ENCODE measurements at regions not wholly inside any gene's neighbourhood (a gene's known extent, or its start where the extent isn't known, plus 50 kb on each side); places are given as distances from the start of the nearest gene placed in this dataset.

- Histone ChIP-seq H3K4me3 (replicated peaks in 1 of 2; ENCODE audit: low read depth in 1 of 2, low read length in 2 of 2) (no peak overlapping the region), H3K27ac (ENCODE audit: low read depth, low read length) (no peak overlapping the region), H3K9me2 (ENCODE audit: insufficient read depth) (no peaks in the 10 kb centered on the region), H3K36me3 (ENCODE audit: control insufficient read depth in 1 of 2, insufficient read depth in 2 of 2, low read length in 2 of 2) (no peaks in the 10 kb centered on the region), H3K9me3 (ENCODE audit: control insufficient read depth in 1 of 2, insufficient read depth in 1 of 2, low read depth in 1 of 2, low read length in 2 of 2) (no peaks in the 10 kb centered on the region), H3K79me2 (ENCODE audit: insufficient read depth, low read length) (no peaks in the 10 kb centered on the region), H4K20me1 (ENCODE audit: insufficient read depth) (no peaks in the 10 kb centered on the region), H3K27me3 (ENCODE audit: insufficient read depth, low read length) (peaks cover 71% of the 10 kb centered on the region), H2AFZ (ENCODE audit: low read depth, low read length, poor library complexity, severe bottlenecking) (no peak overlapping the region), H3K9ac (ENCODE audit: low read length) (no peak overlapping the region), H3K4me2 (ENCODE audit: low read length) (no peak overlapping the region), H3K4me1 (ENCODE audit: control insufficient read depth in 1 of 2, insufficient read depth in 2 of 2, low read length in 2 of 2) (0 out of 4 replicates have a peak, but pooled peaks cover 0 to 4% of the 10 kb centered on the region in 2 experiments)
- TF ChIP-seq ZNF274 (IDR thresholded peaks at IDR 0.05; ENCODE audit: low read depth, low read length) (no peak), YY1 (IDR thresholded peaks at IDR 0.05; ENCODE audit: extremely low read depth, insufficient replicate concordance, low read depth, low read length) (no peak)
- RAD21 ChIA-PET (ENCODE audit: low non-redundant PET in 1 of 2, low total read pairs in 2 of 2, uncharacterized antibody in 2 of 2, unreplicated experiment in 2 of 2), result no interaction called here
- no TSS peak for BruUV-seq (replicated peaks)
- ATAC-seq (no peak), DNase-seq (ENCODE audit: low read depth, low spot score) (no peak)
- CTCF ChIA-PET, result interaction anchor here (1.0 kb wide), 1 partner anchor 18 kb away, joined by 3 read pairs; no protein-coding TSS in a partner anchor
- intact Hi-C loops (cut with micrococcal nuclease), result no loop called here
- POLR2A ChIA-PET, result interaction anchor here (0.8 kb wide), 1 partner anchor 15 kb away, joined by 3 read pairs; no protein-coding TSS in a partner anchor
Observed at GRCh38 chr4:53688186-53688790, 97.0 kb upstream of the LNX1 start.

- CTCF ChIA-PET, result no interaction called here
Observed at GRCh38 chr4:53686521-53686920, 95.2 kb upstream of the LNX1 start.

More at GRCh38 chr4:53686521-53686920, 95.2 kb upstream of the LNX1 start:
- no peaks in the 10 kb centered on the region for H4K20me1 ChIP-seq (ENCODE audit: insufficient read depth)
- DNase-seq (ENCODE audit: low read depth, low spot score), result no peak
- no peaks in the 10 kb centered on the region for H3K9me3 ChIP-seq (ENCODE audit: control insufficient read depth in 1 of 2, insufficient read depth in 1 of 2, low read depth in 1 of 2, low read length in 2 of 2)
- no peaks in the 10 kb centered on the region for H3K36me3 ChIP-seq (ENCODE audit: control insufficient read depth in 1 of 2, insufficient read depth in 2 of 2, low read length in 2 of 2)
- RAD21 ChIA-PET (ENCODE audit: low non-redundant PET in 1 of 2, low total read pairs in 2 of 2, uncharacterized antibody in 2 of 2, unreplicated experiment in 2 of 2), result no interaction called here
- no peak overlapping the region for H3K9ac ChIP-seq (ENCODE audit: low read length)
- POLR2A ChIA-PET, result no interaction called here
- TF ChIP-seq CBX3 (IDR thresholded peaks at IDR 0.05; ENCODE audit: low read depth) (no peak), EZH2phosphoT487 (IDR thresholded peaks at IDR 0.05; ENCODE audit: borderline replicate concordance) (no peak), MAX (IDR thresholded peaks at IDR 0.05) (no peak), ZBTB33 (IDR thresholded peaks at IDR 0.05; ENCODE audit: extremely low read depth, insufficient replicate concordance, low read length) (no peak), ZNF274 (IDR thresholded peaks at IDR 0.05; ENCODE audit: low read depth, low read length) (no peak)
- H3K4me2 ChIP-seq (ENCODE audit: low read length), result no peak overlapping the region
- intact Hi-C loops (cut with micrococcal nuclease), result no loop called here
- H3K27me3 ChIP-seq (ENCODE audit: insufficient read depth, low read length), result peaks cover 84% of the 10 kb centered on the region
- H3K4me1 ChIP-seq (ENCODE audit: control insufficient read depth in 1 of 2, insufficient read depth in 2 of 2, low read length in 2 of 2), result 0 out of 4 replicates have a peak, but pooled peaks cover 0 to 4% of the 10 kb centered on the region in 2 experiments
- no TSS peak for BruUV-seq (replicated peaks)
- no peak overlapping the region for H3K4me3 ChIP-seq (replicated peaks in 1 of 2; ENCODE audit: low read depth in 1 of 2, low read length in 2 of 2)
- H3K27ac ChIP-seq (ENCODE audit: low read depth, low read length), result no peak overlapping the region
- no peak overlapping the region for H2AFZ ChIP-seq (ENCODE audit: low read depth, low read length, poor library complexity, severe bottlenecking)
- H3K79me2 ChIP-seq (ENCODE audit: insufficient read depth, low read length), result no peaks in the 10 kb centered on the region
- no peaks in the 10 kb centered on the region for H3K9me2 ChIP-seq (ENCODE audit: insufficient read depth)
- no peak for ATAC-seq

Data from HCT116 (cell line).